SK-N-SH (cell line): ENCODE measurements at regions not wholly inside any gene's neighbourhood (a gene's known extent, or its start where the extent isn't known, plus 50 kb on each side); places are given as distances from the start of the nearest gene placed in this dataset.

Experiments
- CTCF ChIA-PET: fragments of 300-600, 350-600 bp; formaldehyde crosslinking; extraction: SDS; loops from one replicate; lab custom pipeline; 2021; lab: Yijun Ruan, JAX
- POLR2A ChIA-PET: fragments of 350-600 bp; sonication (Branson Sonifier 250); formaldehyde crosslinking; extraction: SDS; loops from one replicate; lab custom pipeline; 2020; ENCODE audit warnings: antibody characterized with exemption, inconsistent platforms; lab: Yijun Ruan, JAX
- DNase-seq: peaks from one replicate; pipeline ENCODE4 v3.0.0; 2012
- H2AFZ ChIP-seq: fragments of 200-600 bp; sonication (generic); 2 replicates; pipeline ENCODE4 v1.8.1; 2016; ENCODE audit warnings: antibody characterized with exemption, mild to moderate bottlenecking, low read depth
- H3F3A ChIP-seq: fragments of 200-600 bp; sonication (generic); replicated peaks from 2 replicates; pipeline ENCODE3; 2016; ENCODE audit warnings: antibody characterized with exemption, mild to moderate bottlenecking; ENCODE audit not compliant: insufficient read depth
- H3K27ac ChIP-seq, 2 experiments: fragments of 200-500 bp in 1 of 2; fragments of 200-600 bp in 1 of 2; sonication (Bioruptor generic) in 1 of 2; sonication (generic), shearing (Covaris generic) in 1 of 2; 2 replicates each; pipeline versions ENCODE4 v1.5.1 to v1.6.1; 2014 to 2016; ENCODE audit warnings: low read depth in 2 of 2, inconsistent platforms in 1 of 2, low read length in 1 of 2, mild to moderate bottlenecking in 1 of 2, mixed read lengths in 1 of 2
- H3K27me3 ChIP-seq: fragments of 200-600 bp; sonication (generic), shearing (Covaris generic); 2 replicates; pipeline ENCODE4 v1.6.1; 2016; ENCODE audit warnings: mixed run types; ENCODE audit not compliant: insufficient read depth
- H3K36me3 ChIP-seq, 2 experiments: fragments of 200-500 bp in 1 of 2; fragments of 200-600 bp in 1 of 2; sonication (Bioruptor generic) in 1 of 2; sonication (generic) in 1 of 2; replicated peaks in 1 of 2; 2 replicates each; pipeline versions ENCODE3 to v1.5.1; 2014 to 2016; ENCODE audit warnings: low read length in 1 of 2, mild to moderate bottlenecking in 1 of 2; ENCODE audit not compliant: insufficient read depth in 2 of 2, control insufficient read depth in 1 of 2
- H3K4me1 ChIP-seq, 2 experiments: fragments of 200-500 bp in 1 of 2; fragments of 200-600 bp in 1 of 2; sonication (Bioruptor generic) in 1 of 2; sonication (generic), shearing (Covaris generic) in 1 of 2; 2 replicates each; pipeline versions ENCODE4 v1.5.1 to v1.6.1; 2014 to 2016; ENCODE audit warnings: low read depth in 1 of 2, low read length in 1 of 2, mixed run types in 1 of 2; ENCODE audit not compliant: insufficient read depth in 2 of 2, control insufficient read depth in 1 of 2
- H3K4me2 ChIP-seq: fragments of 200-600 bp; sonication (generic), shearing (Covaris generic); 2 replicates; pipeline ENCODE4 v1.6.1; 2017; ENCODE audit warnings: mixed run types
- H3K4me3 ChIP-seq, 2 experiments: fragments of 200-500 bp in 1 of 2; fragments of 200-600 bp in 1 of 2; sonication (Bioruptor generic) in 1 of 2; sonication (generic), shearing (Covaris generic) in 1 of 2; 2 replicates each; pipeline versions ENCODE4 v1.5.1 to v1.8.1; 2014 to 2016; ENCODE audit warnings: low read depth in 2 of 2, inconsistent platforms in 1 of 2, low read length in 1 of 2, mild to moderate bottlenecking in 1 of 2, mixed read lengths in 1 of 2, moderate library complexity in 1 of 2
- H3K79me2 ChIP-seq: fragments of 200-600 bp; sonication (generic); 2 replicates; pipeline ENCODE4 v1.8.1; 2017; ENCODE audit warnings: mild to moderate bottlenecking; ENCODE audit not compliant: insufficient read depth
- H3K9ac ChIP-seq: fragments of 200-600 bp; sonication (generic); 2 replicates; pipeline ENCODE4 v1.6.1; 2017; ENCODE audit warnings: mixed run types
- H3K9me2 ChIP-seq: fragments of 200-600 bp; sonication (generic); 2 replicates; pipeline ENCODE4 v1.6.1; 2017; ENCODE audit warnings: mixed run types
- H3K9me3 ChIP-seq: fragments of 200-600 bp; sonication (generic); 2 replicates; pipeline ENCODE4 v1.6.1; 2017; ENCODE audit warnings: mixed run types, mild to moderate bottlenecking, moderate library complexity
- H4K20me1 ChIP-seq: fragments of 200-600 bp; sonication (generic); 2 replicates; pipeline ENCODE4 v1.6.1; 2017; ENCODE audit warnings: mild to moderate bottlenecking, mixed run types; ENCODE audit not compliant: insufficient read depth
- CHD2 ChIP-seq: fragments of 150-350 bp; IDR thresholded peaks from 2 replicates; pipeline ENCODE4 v1.6.1; 2018; ENCODE audit warnings: low read length; ENCODE audit not compliant: partially characterized antibody
- FOSL2 ChIP-seq: IDR thresholded peaks from 2 replicates; pipeline ENCODE4 v1.4.0; 2012; ENCODE audit warnings: low read depth, mild to moderate bottlenecking, moderate library complexity, borderline replicate concordance
- FOXJ3 ChIP-seq: sonication (generic); formaldehyde crosslinking; IDR thresholded peaks from 2 replicates; pipeline ENCODE4 v1.5.1; 2020; ENCODE audit warnings: mild to moderate bottlenecking, missing genetic modification reagents
- FOXM1 ChIP-seq: IDR thresholded peaks from 2 replicates; pipeline ENCODE4 v1.4.0; 2012; ENCODE audit warnings: low read depth, mild to moderate bottlenecking
- GABPA ChIP-seq: IDR thresholded peaks from 2 replicates; pipeline ENCODE4 v1.4.0; 2012; ENCODE audit warnings: low read depth, mild to moderate bottlenecking
- MXI1 ChIP-seq: IDR thresholded peaks from 2 replicates; pipeline ENCODE4 v1.6.1; 2012; ENCODE audit warnings: mild to moderate bottlenecking, low read depth, low read length, improper control_type of control experiment
- NFIC ChIP-seq: IDR thresholded peaks from 2 replicates; pipeline ENCODE4 v1.4.0; 2012; ENCODE audit warnings: borderline replicate concordance
- NRF1 ChIP-seq: IDR thresholded peaks from 2 replicates; pipeline ENCODE4 v1.6.1; 2012; ENCODE audit warnings: low read depth, mild to moderate bottlenecking, low read length
- POLR2AphosphoS5 ChIP-seq: IDR thresholded peaks from 2 replicates; pipeline ENCODE4 v1.6.1; 2012; ENCODE audit warnings: low read depth, low read length
- RFX5 ChIP-seq: IDR thresholded peaks from 2 replicates; pipeline ENCODE4 v1.6.1; 2012; ENCODE audit warnings: mild to moderate bottlenecking, improper control_type of control experiment, low read length
- RXRA ChIP-seq: IDR thresholded peaks from 2 replicates; pipeline ENCODE4 v1.4.0; 2012; ENCODE audit warnings: low read depth, mild to moderate bottlenecking, borderline replicate concordance
- SIN3A ChIP-seq: IDR thresholded peaks from 2 replicates; pipeline ENCODE4 v1.6.1; 2012; ENCODE audit warnings: low read depth, mild to moderate bottlenecking, low read length, moderate library complexity, borderline replicate concordance
- WGBS: methylation state at CpG from one replicate; pipeline ENCODE4 v1.1.6; 2017; ENCODE audit warnings: low lambda C conversion rate; 5-methylcytosine and 5-hydroxymethylcytosine counted together
- TF ChIP-seq, protein P1 (sequence below): fragments of 150-350 bp; IDR thresholded peaks from 2 replicates; pipeline ENCODE4 v1.6.1; 2016; ENCODE audit warnings: mild to moderate bottlenecking, low read depth, low read length
- TF ChIP-seq, protein P2 (sequence below): IDR thresholded peaks from 2 replicates; pipeline ENCODE4 v1.4.0; 2012; ENCODE audit warnings: low read depth, borderline replicate concordance
- TF ChIP-seq, protein P3 (sequence below): IDR thresholded peaks from 2 replicates; pipeline ENCODE4 v1.4.0; 2012; ENCODE audit warnings: low read depth
- TF ChIP-seq, protein P4 (sequence below): fragments of 150-350 bp; IDR thresholded peaks from 2 replicates; pipeline ENCODE4 v1.6.1; 2017; ENCODE audit warnings: antibody characterized with exemption, low read length, low read depth, borderline replicate concordance

DNA sequence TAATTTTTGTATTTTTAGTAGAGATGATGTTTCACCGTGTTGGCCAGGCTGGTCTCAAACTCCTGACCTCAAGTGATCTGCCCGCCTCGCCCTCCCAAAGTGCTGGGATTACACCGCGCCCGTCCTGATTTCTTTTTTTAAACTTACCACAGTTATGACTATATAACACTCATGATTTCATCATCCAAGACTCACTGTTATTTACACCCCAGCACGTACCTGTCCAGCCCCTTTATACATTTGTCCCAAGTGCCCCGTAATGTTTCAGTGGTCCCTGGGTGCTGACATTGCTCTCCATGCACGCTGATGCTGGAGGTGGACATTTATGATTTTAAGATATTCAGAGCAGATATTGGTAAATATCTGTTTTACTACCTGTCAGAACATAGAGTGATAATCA lies 219.9 kb upstream of the GMDS start:
- no peak for TF ChIP-seq FOXM1
- no peak for TF ChIP-seq NFIC
- no peak for TF ChIP-seq RFX5
- no peak for TF ChIP-seq SIN3A
- TF ChIP-seq, protein P1, sequence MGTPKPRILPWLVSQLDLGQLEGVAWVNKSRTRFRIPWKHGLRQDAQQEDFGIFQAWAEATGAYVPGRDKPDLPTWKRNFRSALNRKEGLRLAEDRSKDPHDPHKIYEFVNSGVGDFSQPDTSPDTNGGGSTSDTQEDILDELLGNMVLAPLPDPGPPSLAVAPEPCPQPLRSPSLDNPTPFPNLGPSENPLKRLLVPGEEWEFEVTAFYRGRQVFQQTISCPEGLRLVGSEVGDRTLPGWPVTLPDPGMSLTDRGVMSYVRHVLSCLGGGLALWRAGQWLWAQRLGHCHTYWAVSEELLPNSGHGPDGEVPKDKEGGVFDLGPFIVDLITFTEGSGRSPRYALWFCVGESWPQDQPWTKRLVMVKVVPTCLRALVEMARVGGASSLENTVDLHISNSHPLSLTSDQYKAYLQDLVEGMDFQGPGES = no peak
- no peak for TF ChIP-seq RXRA
- TF ChIP-seq, protein P2, sequence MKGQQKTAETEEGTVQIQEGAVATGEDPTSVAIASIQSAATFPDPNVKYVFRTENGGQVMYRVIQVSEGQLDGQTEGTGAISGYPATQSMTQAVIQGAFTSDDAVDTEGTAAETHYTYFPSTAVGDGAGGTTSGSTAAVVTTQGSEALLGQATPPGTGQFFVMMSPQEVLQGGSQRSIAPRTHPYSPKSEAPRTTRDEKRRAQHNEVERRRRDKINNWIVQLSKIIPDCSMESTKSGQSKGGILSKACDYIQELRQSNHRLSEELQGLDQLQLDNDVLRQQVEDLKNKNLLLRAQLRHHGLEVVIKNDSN = no peak
- no peak for TF ChIP-seq CHD2
- no peak for TF ChIP-seq MXI1
- TF ChIP-seq, protein P3, sequence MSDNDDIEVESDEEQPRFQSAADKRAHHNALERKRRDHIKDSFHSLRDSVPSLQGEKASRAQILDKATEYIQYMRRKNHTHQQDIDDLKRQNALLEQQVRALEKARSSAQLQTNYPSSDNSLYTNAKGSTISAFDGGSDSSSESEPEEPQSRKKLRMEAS = no peak
- no peak for TF ChIP-seq POLR2AphosphoS5
- TF ChIP-seq GABPA = no peak
- TF ChIP-seq, protein P4, sequence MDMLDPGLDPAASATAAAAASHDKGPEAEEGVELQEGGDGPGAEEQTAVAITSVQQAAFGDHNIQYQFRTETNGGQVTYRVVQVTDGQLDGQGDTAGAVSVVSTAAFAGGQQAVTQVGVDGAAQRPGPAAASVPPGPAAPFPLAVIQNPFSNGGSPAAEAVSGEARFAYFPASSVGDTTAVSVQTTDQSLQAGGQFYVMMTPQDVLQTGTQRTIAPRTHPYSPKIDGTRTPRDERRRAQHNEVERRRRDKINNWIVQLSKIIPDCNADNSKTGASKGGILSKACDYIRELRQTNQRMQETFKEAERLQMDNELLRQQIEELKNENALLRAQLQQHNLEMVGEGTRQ = no peak
- no peak for TF ChIP-seq NRF1
- TF ChIP-seq FOXJ3 (CRISPR knock-in tag) = no peak
- no peaks in the 10 kb centered on the region for H3K36me3 ChIP-seq
- no peaks in the 10 kb centered on the region for H3K4me1 ChIP-seq
- no peaks in the 10 kb centered on the region for H3K79me2 ChIP-seq
- WGBS = 48% methylated on average over 9 of the region's 9 CpGs
- H3K9me2 ChIP-seq = no peaks in the 10 kb centered on the region
- H3K4me2 ChIP-seq = no peak overlapping the region
- H3K4me3 ChIP-seq = no peak overlapping the region
- H3F3A ChIP-seq = no peaks in the 10 kb centered on the region
- H3K9ac ChIP-seq = no peak overlapping the region
- no peaks in the 10 kb centered on the region for H3K9me3 ChIP-seq
- CTCF ChIA-PET = interaction anchor here (0.8 kb wide), 1 partner anchor 16 kb away, joined by 3 read pairs; no protein-coding TSS in a partner anchor
- no peaks in the 10 kb centered on the region for H4K20me1 ChIP-seq
- no peak for DNase-seq
- POLR2A ChIA-PET = no interaction called here
- H2AFZ ChIP-seq = no peak overlapping the region
- no peak overlapping the region for H3K27ac ChIP-seq
- H3K27me3 ChIP-seq = peaks cover 16% of the 10 kb centered on the region; the same call in 1 of the 2 replicates

DNA sequence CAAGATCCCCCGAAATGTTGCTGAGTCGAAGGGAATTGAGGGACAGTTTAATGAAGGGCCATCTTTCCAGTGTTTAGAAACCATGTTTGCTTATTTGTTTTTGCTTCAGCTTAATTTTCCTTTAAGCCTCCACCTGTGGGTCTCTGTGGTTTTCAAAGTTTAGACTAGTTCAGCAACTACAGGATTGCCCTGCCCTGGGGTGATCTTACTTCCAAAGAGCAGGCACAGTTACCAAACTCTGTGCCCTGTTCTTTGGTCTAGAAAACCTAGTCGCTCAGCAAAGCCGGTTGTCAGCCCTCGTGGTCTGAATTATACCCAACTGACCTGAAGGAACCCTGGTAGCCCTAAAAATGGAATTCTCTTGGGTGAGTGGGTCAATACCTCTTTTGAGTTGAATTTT lies 219.2 kb upstream of the GMDS start:
- 55% methylated on average over 5 of the region's 5 CpGs for WGBS
- Histone ChIP-seq H3K79me2 (no peaks in the 10 kb centered on the region), H3K9me2 (no peaks in the 10 kb centered on the region), H3F3A (no peaks in the 10 kb centered on the region), H3K9ac (no peak overlapping the region), H2AFZ (no peak overlapping the region), H3K4me3 (no peak overlapping the region), H3K4me2 (no peak overlapping the region)
- no peak for DNase-seq
- POLR2A ChIA-PET = no interaction called here
- TF ChIP-seq FOSL2 (no peak), POLR2AphosphoS5 (no peak)
- TF ChIP-seq, all 33 proteins: peak for 0
- Histone ChIP-seq H3K27ac (no peak overlapping the region), H4K20me1 (no peaks in the 10 kb centered on the region), H3K27me3 (peaks cover 16% of the 10 kb centered on the region; the same call in 1 of the 2 replicates), H3K9me3 (no peaks in the 10 kb centered on the region), H3K4me1 (no peaks in the 10 kb centered on the region), H3K36me3 (no peaks in the 10 kb centered on the region)
- CTCF ChIA-PET = no interaction called here
